HepG2 (cell line): ENCODE measurements at regions not wholly inside any gene's neighbourhood (a gene's known extent, or its start where the extent isn't known, plus 50 kb on each side); places are given as distances from the start of the nearest gene placed in this dataset.

Source experiments
- ATAC-seq: fragments of 200-7000 bp; cut with Tn5 transposase; 3 replicates; pipeline ENCODE4 v1.9.1; 2020; ENCODE audit warnings: mild to moderate bottlenecking, moderate library complexity
- BruUV-seq: library from RNA; stranded (reverse); fragments of 400-500 nt; replicated peaks from 2 replicates; lab custom pipeline; 2021; lab: Mats Ljungman, UMichigan
- CTCF ChIA-PET: fragments of 300-600 bp; formaldehyde crosslinking; extraction: SDS; loops from one replicate; lab custom pipeline; 2021; ENCODE audit warnings: low total read pairs, inconsistent platforms, low intra/inter-chr PET ratio; lab: Yijun Ruan, JAX
- POLR2A ChIA-PET: fragments of 350-600 bp; sonication (Branson Sonifier 250); formaldehyde crosslinking; loops from one replicate; lab custom pipeline; 2020; ENCODE audit warnings: antibody characterized with exemption, inconsistent platforms; lab: Yijun Ruan, JAX
- DNase-seq: peaks from one replicate; pipeline ENCODE4 v3.0.0-alpha.2; 2015; ENCODE audit warnings: low spot score
- FAIRE-seq: peaks from 3 replicates; lab custom pipeline; 2011; peaks lifted over from hg19 to GRCh38; lab: Jason Lieb, UNC
- H2AFZ ChIP-seq: one replicate; pipeline ENCODE4 v1.6.1; 2011; ENCODE audit warnings: low read length, inconsistent platforms
- H3K27ac ChIP-seq: fragments of 300-600 bp; 3 replicates; pipeline ENCODE4 v1.8.0; 2011; ENCODE audit warnings: mixed run types, mild to moderate bottlenecking, mixed read lengths, low read length, inconsistent platforms; ENCODE audit not compliant: insufficient read depth; ENCODE audit errors: extremely low read length
- H3K27me3 ChIP-seq, 2 experiments: fragments of 200-600 bp in 1 of 2; 2 replicates in 1 of 2; 3 replicates in 1 of 2; pipeline versions ENCODE4 v1.6.0 to v1.8.0; 2011; ENCODE audit warnings: low read length in 2 of 2, mild to moderate bottlenecking in 2 of 2, moderate library complexity in 2 of 2, inconsistent platforms in 1 of 2; ENCODE audit not compliant: insufficient read depth in 2 of 2, control insufficient read depth in 1 of 2
- H3K36me3 ChIP-seq, 2 experiments: fragments of 200-600 bp in 1 of 2; replicated peaks in 1 of 2; 2 replicates in 1 of 2; 3 replicates in 1 of 2; pipeline versions ENCODE4 v1.5.1 to v1.8.0; 2011; ENCODE audit warnings: low read length in 2 of 2, inconsistent platforms in 1 of 2; ENCODE audit not compliant: insufficient read depth in 2 of 2, control insufficient read depth in 1 of 2
- H3K4me1 ChIP-seq: 2 replicates; pipeline ENCODE4 v1.5.1; 2012; ENCODE audit warnings: low read length, inconsistent platforms; ENCODE audit not compliant: insufficient read depth
- H3K4me2 ChIP-seq: 2 replicates; pipeline ENCODE4 v1.6.0; 2011; ENCODE audit warnings: low read depth, low read length, inconsistent platforms
- H3K4me3 ChIP-seq, 3 experiments: fragments of 200-600 bp in 1 of 3; sonication (generic), shearing (Covaris generic) in 1 of 3; replicated peaks in 1 of 3; 2 replicates each; pipeline ENCODE4 v1.5.1; 2011 to 2016; ENCODE audit warnings: low read length in 3 of 3, inconsistent platforms in 2 of 3, low read depth in 2 of 3, mild to moderate bottlenecking in 2 of 3, control low read depth in 1 of 3, mixed read lengths in 1 of 3; ENCODE audit not compliant: insufficient read depth in 1 of 3
- H3K79me2 ChIP-seq: one replicate; pipeline ENCODE4 v1.6.1; 2011; ENCODE audit warnings: low read length, inconsistent platforms; ENCODE audit not compliant: insufficient read depth
- H3K9ac ChIP-seq: 2 replicates; pipeline ENCODE4 v1.6.0; 2011; ENCODE audit warnings: mild to moderate bottlenecking, low read depth, low read length, inconsistent platforms; ENCODE audit not compliant: insufficient read depth
- H3K9me3 ChIP-seq: 2 replicates; pipeline ENCODE4 v1.5.1; 2012; ENCODE audit warnings: mild to moderate bottlenecking, low read length
- H4K20me1 ChIP-seq: 2 replicates; pipeline ENCODE4 v1.6.0; 2011; ENCODE audit warnings: inconsistent platforms, mild to moderate bottlenecking, low read length, moderate library complexity; ENCODE audit not compliant: insufficient read depth
- CBX1 ChIP-seq: IDR thresholded peaks from one replicate; pipeline ENCODE4 v1.6.1; 2016; ENCODE audit warnings: antibody characterized with exemption, low read depth
- FLYWCH1 ChIP-seq: sonication (generic); formaldehyde crosslinking; IDR thresholded peaks from 2 replicates; pipeline ENCODE4 v1.8.1; 2023; ENCODE audit warnings: mild to moderate bottlenecking, missing genetic modification reagents
- GLI4 ChIP-seq: sonication (generic); formaldehyde crosslinking; IDR thresholded peaks from 2 replicates; pipeline ENCODE4 v1.5.1; 2020; ENCODE audit warnings: missing genetic modification reagents, mild to moderate bottlenecking, moderate library complexity, borderline replicate concordance
- JDP2 ChIP-seq: sonication (generic); formaldehyde crosslinking; IDR thresholded peaks from 2 replicates; pipeline ENCODE4 v1.8.1; 2022; ENCODE audit warnings: missing genetic modification reagents, borderline replicate concordance
- JUN ChIP-seq: sonication (generic); formaldehyde crosslinking; IDR thresholded peaks from 2 replicates; pipeline ENCODE4 v1.4.0; 2020; ENCODE audit warnings: mild to moderate bottlenecking, missing genetic modification reagents
- LCORL ChIP-seq, 2 experiments: fragments of 450-650 bp in 1 of 2; sonication (generic) in 1 of 2; formaldehyde crosslinking in 1 of 2; IDR thresholded peaks; 2 replicates each; pipeline versions ENCODE4 v1.5.0 to v1.6.1; 2017 to 2020; ENCODE audit warnings: antibody characterized with exemption in 1 of 2, missing genetic modification reagents in 1 of 2
- LRRFIP1 ChIP-seq: sonication (generic); formaldehyde crosslinking; conservative IDR thresholded peaks from 2 replicates; pipeline ENCODE4 v1.4.0; 2020; ENCODE audit warnings: missing genetic modification reagents
- NKX3-1 ChIP-seq: sonication (generic); formaldehyde crosslinking; IDR thresholded peaks from 2 replicates; pipeline ENCODE4 v1.5.0; 2020; ENCODE audit warnings: missing genetic modification reagents
- POLR2AphosphoS5 ChIP-seq: IDR thresholded peaks from 2 replicates; pipeline ENCODE4 v1.6.1; 2012; ENCODE audit warnings: low read depth, low read length
- TFAP4 ChIP-seq: sonication (generic); IDR thresholded peaks from 2 replicates; pipeline ENCODE4 v1.6.1; 2016; ENCODE audit warnings: low read depth, borderline replicate concordance
- ZBTB39 ChIP-seq: sonication (generic); formaldehyde crosslinking; IDR thresholded peaks from 2 replicates; pipeline ENCODE4 v1.5.0; 2020; ENCODE audit warnings: missing genetic modification reagents
- ZMYM3 ChIP-seq: sonication (generic); formaldehyde crosslinking; IDR thresholded peaks from 2 replicates; pipeline ENCODE4 v1.5.1; 2020; ENCODE audit warnings: mild to moderate bottlenecking, missing genetic modification reagents
- ZNF350 ChIP-seq: sonication (generic); formaldehyde crosslinking; IDR thresholded peaks from 2 replicates; pipeline ENCODE4 v1.4.0; 2020; ENCODE audit warnings: mild to moderate bottlenecking, low read depth, missing genetic modification reagents, borderline replicate concordance
- WGBS: methylation state at CpG from one replicate; pipeline ENCODE4 v1.1.6; 2017; ENCODE audit warnings: low lambda C conversion rate; 5-methylcytosine and 5-hydroxymethylcytosine counted together
- in situ Hi-C: cut with HindIII; loops from 2 replicates; pipeline ENCODE4 v1.10.0; 2017; ENCODE audit warnings: low pct_unique_long_range_greater_than_20kb; ENCODE audit not compliant: extremely low pct_ligation_motif_present
- intact Hi-C: fragments of 100-400 bp; cut with micrococcal nuclease; formaldehyde crosslinking; loops from one replicate; pipeline ENCODE4 v1.10.0; 2022; ENCODE audit not compliant: unreplicated experiment

GRCh38 chr6:22064558-22064957 lies 232.3 kb downstream of the PRL start (continued):
- no peak for TF ChIP-seq GLI4 (CRISPR knock-in tag)
- no peak for TF ChIP-seq ZNF350
- no peak for TF ChIP-seq JUN
- no peak for TF ChIP-seq CBX1
- TF ChIP-seq, all 625 proteins: peak for 0

- ChIA-PET POLR2A (no interaction called here), CTCF (no interaction called here)
- ATAC-seq, result no peak
- no TSS peak for BruUV-seq
- FAIRE-seq, result no peak
- DNase-seq, result no peak
- no peak overlapping the region for H3K4me2 ChIP-seq
- H3K36me3 ChIP-seq, result no peaks in the 10 kb centered on the region
- H3K27me3 ChIP-seq, result no peaks in the 10 kb centered on the region
- H3K4me3 ChIP-seq, result no peak overlapping the region
- no peaks in the 10 kb centered on the region for H4K20me1 ChIP-seq
- intact Hi-C loops, result no loop called here
- H3K9me3 ChIP-seq, result no peaks in the 10 kb centered on the region
- WGBS, result 7% methylated on average over 1 of the region's 1 CpG
- no peaks in the 10 kb centered on the region for H3K4me1 ChIP-seq
- no peak overlapping the region for H3K9ac ChIP-seq
- no peaks in the 10 kb centered on the region for H3K79me2 ChIP-seq
- no peak for TF ChIP-seq ZMYM3 (CRISPR knock-in tag)
- no peak for TF ChIP-seq LCORL (IDR thresholded peaks at IDR 0.05)
- TF ChIP-seq LCORL (CRISPR knock-in tag; IDR thresholded peaks at IDR 0.05), result no peak
- TF ChIP-seq, all 625 proteins: peak for 0
- Histone ChIP-seq H2AFZ (no peak overlapping the region), H3K27ac (no peak overlapping the region)
- in situ Hi-C loops, result no loop called here
Measured at GRCh38 chr6:22067122-22067521, 229.7 kb downstream of the PRL start.

- H4K20me1 ChIP-seq, result no peaks in the 10 kb centered on the region
- no peaks in the 10 kb centered on the region for H3K79me2 ChIP-seq
- ChIA-PET CTCF (no interaction called here), POLR2A (no interaction called here)
- DNase-seq, result no peak
- H2AFZ ChIP-seq, result no peak overlapping the region
- no peaks in the 10 kb centered on the region for H3K27me3 ChIP-seq
- intact Hi-C loops, result no loop called here
- H3K4me1 ChIP-seq, result no peaks in the 10 kb centered on the region
- no peaks in the 10 kb centered on the region for H3K36me3 ChIP-seq
- no peak overlapping the region for H3K4me2 ChIP-seq
- no peak overlapping the region for H3K4me3 ChIP-seq
- in situ Hi-C loops, result no loop called here
- H3K27ac ChIP-seq, result no peak overlapping the region
- no peaks in the 10 kb centered on the region for H3K9me3 ChIP-seq
- WGBS, result 10% methylated on average over 2 of the region's 2 CpGs
- no TSS peak for BruUV-seq
- no peak overlapping the region for H3K9ac ChIP-seq
- ATAC-seq, result no peak
- no peak for FAIRE-seq
- no peak for TF ChIP-seq POLR2AphosphoS5
- TF ChIP-seq JDP2 (CRISPR knock-in tag), result no peak
- no peak for TF ChIP-seq TFAP4
- TF ChIP-seq NKX3-1, result no peak
- no peak for TF ChIP-seq FLYWCH1 (CRISPR knock-in tag)
- no peak for TF ChIP-seq ZBTB39 (CRISPR knock-in tag)
- no peak for TF ChIP-seq LRRFIP1
Measured at GRCh38 chr6:22067671-22068070, 229.2 kb downstream of the PRL start.
